Breast epithelium (tissue), 3 donors: ENCODE measurements at regions not wholly inside any gene's neighbourhood (a gene's known extent, or its start where the extent isn't known, plus 50 kb on each side); places are given as distances from the start of the nearest gene placed in this dataset.

Source experiments
- POLR2A ChIP-seq: fragments of 450-650 bp; IDR thresholded peaks from one replicate; pipeline ENCODE4 v1.6.1; 2016; ENCODE audit warnings: antibody characterized with exemption, mild to moderate bottlenecking, moderate library complexity
- POLR2AphosphoS5 ChIP-seq, 3 donors: sonication (generic); formaldehyde crosslinking; IDR thresholded peaks; one replicate each; pipeline ENCODE4 v1.6.1; 2017; ENCODE audit warnings: antibody characterized with exemption in 3 of 3
- TF ChIP-seq, protein P1 (sequence below), 3 donors: fragments of 450-650 bp; IDR thresholded peaks; one replicate each; pipeline ENCODE4 v1.5.1; 2016 to 2017; ENCODE audit warnings: antibody characterized with exemption in 3 of 3, mild to moderate bottlenecking in 3 of 3, moderate library complexity in 3 of 3

DNA sequence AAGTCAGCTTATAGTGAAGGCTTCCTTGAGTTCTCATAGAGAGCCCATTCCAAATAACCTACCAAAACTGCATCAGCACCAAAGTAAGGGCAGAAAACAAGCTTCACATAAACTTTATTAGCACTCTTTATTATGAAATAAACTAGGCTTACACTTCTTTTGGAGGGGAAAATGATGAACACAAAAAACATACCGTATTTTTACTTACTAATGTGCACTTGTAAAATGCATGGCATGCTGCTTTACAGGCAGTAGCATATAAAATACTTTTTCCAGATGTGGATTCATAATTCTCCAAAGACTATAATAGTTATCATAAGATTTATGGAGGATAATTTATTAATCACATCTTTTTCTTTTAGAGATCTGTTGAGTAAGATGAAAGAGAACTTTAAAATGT, 133.9 kb downstream of the OSR1 start:
- TF ChIP-seq, protein P1, sequence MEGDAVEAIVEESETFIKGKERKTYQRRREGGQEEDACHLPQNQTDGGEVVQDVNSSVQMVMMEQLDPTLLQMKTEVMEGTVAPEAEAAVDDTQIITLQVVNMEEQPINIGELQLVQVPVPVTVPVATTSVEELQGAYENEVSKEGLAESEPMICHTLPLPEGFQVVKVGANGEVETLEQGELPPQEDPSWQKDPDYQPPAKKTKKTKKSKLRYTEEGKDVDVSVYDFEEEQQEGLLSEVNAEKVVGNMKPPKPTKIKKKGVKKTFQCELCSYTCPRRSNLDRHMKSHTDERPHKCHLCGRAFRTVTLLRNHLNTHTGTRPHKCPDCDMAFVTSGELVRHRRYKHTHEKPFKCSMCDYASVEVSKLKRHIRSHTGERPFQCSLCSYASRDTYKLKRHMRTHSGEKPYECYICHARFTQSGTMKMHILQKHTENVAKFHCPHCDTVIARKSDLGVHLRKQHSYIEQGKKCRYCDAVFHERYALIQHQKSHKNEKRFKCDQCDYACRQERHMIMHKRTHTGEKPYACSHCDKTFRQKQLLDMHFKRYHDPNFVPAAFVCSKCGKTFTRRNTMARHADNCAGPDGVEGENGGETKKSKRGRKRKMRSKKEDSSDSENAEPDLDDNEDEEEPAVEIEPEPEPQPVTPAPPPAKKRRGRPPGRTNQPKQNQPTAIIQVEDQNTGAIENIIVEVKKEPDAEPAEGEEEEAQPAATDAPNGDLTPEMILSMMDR (IDR thresholded peaks at IDR 0.05), result no peak
- TF ChIP-seq POLR2A (no peak), POLR2AphosphoS5 (IDR thresholded peaks at IDR 0.05) (no peak)
